GM21360 (cell line): ENCODE measurements at regions not wholly inside any gene's neighbourhood (a gene's known extent, or its start where the extent isn't known, plus 50 kb on each side); places are given as distances from the start of the nearest gene placed in this dataset.
"Not testable (repeated sequence)": the region's sequence is repeated elsewhere in the genome, so short reads cannot be mapped to it uniquely, and the experiment has no call there.

Experiments
- ATAC-seq: cut with Tn5 transposase; IDR thresholded peaks from one replicate; pipeline ENCODE4 v1.9.1; 2021; ENCODE audit warnings: mild to moderate bottlenecking, moderate library complexity; ENCODE audit not compliant: unreplicated experiment

GRCh38 chr2:142286618-142287017 lies 155.8 kb upstream of the LRP1B start:
- peak; percentile 81 for ATAC-seq

DNA sequence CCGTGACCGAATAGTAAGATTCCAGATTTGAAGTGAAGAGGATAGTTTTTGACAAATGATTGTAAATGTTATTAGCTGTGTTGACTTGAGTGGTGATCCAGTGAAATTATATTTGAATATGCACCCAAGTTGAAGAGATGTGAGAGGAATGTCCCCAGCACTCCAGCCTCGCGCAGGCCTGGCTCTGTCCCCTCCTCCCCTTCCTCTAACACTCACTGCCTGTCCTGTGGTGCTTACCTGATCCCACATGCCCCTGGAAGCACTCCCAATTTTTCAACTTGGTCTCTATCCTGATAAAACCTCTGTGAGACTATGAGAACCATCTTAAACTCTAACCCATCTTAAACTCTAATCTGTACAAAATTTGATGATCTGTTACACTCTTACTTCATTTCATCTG lies 154.7 kb upstream of the LRP1B start:
- no peak for ATAC-seq

DNA sequence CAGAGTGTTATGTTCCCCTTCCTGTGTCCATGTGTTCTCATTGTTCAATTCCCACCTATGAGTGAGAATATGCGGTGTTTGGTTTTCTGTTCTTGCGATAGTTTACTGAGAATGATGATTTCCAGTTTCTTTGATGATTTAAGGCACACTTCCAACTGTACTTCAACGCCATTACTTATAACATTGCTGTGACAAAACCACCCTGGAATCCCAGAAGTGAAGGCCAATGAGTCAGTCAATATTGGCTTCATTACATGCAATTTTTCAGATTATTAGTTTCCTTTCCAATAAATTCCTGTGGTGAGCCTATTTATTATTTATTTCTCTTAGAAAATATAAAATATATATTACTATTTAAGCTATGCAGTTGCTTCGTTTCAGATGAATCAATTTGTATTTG lies 153.5 kb upstream of the LRP1B start:
- ATAC-seq, result not testable (repeated sequence)

DNA sequence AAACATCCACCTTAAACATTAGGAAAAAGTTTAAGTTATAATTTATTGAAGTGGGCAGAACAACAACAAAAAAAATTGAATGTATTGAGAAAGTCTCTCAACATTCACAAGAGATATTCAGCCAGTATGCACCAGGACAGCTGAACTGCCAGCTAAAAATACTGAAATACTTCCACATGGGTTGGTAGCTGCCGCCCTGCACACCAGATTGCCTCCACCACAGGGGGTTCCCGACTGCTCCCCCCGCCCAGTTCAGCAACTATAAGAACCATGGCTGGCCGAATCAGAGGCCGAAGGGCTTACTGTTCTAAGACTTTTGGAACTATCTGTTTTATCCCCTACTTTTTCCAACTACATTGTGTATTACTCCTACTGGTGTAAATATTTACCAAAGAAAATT lies 150.0 kb upstream of the LRP1B start:
- no peak for ATAC-seq

- no peak for ATAC-seq
These were observed 140.2 kb upstream of the LRP1B start for GRCh38 chr2:142270990-142271389.

- no peak for ATAC-seq
These were observed 139.5 kb upstream of the LRP1B start for GRCh38 chr2:142270291-142270690.

GRCh38 chr2:142259356-142259755 lies 128.5 kb upstream of the LRP1B start:
- ATAC-seq, result no peak

- ATAC-seq, result no peak
These were observed 123.2 kb upstream of the LRP1B start for GRCh38 chr2:142254031-142254430.

- ATAC-seq, result no peak
These were observed 110.2 kb upstream of the LRP1B start for GRCh38 chr2:142241016-142241415.

DNA sequence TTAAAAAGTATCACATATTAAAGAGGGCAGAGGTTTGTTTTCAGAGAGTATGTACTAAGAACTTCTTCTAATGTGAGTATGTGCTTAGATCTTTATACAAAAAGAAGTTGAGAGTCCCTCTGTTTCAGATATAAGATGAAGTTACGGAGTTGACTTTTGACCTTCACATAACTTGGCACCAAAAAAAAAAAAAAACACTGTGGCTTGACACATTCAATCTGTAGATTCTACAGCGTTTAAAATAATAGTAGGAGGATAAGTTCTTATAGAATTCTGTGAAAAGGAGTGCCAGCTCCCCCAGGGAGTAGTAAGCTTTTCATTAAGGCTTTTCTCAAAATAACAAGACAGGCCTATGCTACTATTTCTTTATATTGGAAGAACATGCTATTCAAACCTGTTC lies 105.4 kb upstream of the LRP1B start:
- no peak for ATAC-seq

- ATAC-seq, result no peak
These were observed 103.9 kb upstream of the LRP1B start for GRCh38 chr2:142234741-142235140.

DNA sequence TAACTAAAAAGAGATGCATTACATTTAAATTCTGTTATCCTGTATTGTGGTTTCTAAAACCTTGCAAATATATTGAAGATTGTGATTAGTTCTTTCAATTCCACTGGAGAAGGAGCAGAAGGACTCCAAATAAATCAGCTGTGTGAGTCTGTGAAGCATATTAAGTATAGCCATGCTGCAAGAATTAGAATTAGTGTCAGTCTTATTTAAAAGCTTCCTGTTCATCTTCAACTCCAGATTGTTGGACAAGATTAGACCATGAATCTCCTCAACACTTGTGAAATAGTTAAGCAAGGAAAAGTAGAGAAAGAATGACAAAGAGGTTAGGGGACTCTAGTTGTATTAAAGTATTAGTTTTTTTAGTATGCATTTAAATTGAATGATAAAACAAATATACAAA lies 92.5 kb upstream of the LRP1B start:
- ATAC-seq, result no peak

DNA sequence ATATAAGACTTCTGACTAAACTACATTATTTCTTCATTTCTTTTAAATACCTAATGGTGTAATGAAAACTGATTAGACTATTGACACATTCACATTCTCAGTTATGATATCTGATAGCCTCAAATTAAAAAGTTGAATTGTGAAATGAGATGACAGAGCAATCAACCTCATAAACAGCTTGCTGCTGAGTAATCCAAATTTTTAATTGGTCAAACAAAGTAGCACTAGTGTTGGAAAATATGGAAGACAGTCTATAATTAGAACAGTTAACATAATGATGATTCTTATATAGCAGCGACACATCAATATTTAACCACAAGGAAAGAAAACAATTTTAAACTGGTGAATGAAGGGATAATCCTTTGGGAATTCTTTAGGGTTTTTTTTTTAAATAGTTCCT lies 91.9 kb upstream of the LRP1B start:
- no peak for ATAC-seq

- ATAC-seq, result no peak
These were observed 90.1 kb upstream of the LRP1B start for GRCh38 chr2:142220901-142221300.

GRCh38 chr2:142220239-142220638 lies 89.4 kb upstream of the LRP1B start:
- ATAC-seq, result no peak

- no peak for ATAC-seq
These were observed 87.7 kb upstream of the LRP1B start for GRCh38 chr2:142218471-142218870.

GRCh38 chr2:142217804-142218203 lies 87.0 kb upstream of the LRP1B start:
- no peak for ATAC-seq

DNA sequence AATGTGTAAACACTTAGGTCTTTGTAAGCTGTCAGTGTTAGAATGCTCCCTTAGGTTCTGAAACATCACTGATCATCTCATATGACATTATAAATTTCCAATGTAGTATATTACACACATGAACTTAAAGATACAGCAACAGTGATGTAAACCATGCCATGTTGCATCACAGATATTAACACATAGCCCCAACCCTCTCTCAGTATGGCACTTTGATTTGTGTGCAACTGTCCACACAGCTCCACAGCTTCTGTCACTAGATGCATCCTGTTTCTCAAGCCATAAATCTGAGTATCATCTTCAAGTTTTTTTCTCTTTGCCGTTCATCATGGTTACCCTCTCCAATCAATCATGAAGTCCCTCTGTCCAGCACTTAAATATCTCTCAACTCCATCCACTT lies 69.2 kb upstream of the LRP1B start:
- no peak for ATAC-seq

- no peak for ATAC-seq
These were observed 68.3 kb upstream of the LRP1B start for GRCh38 chr2:142199073-142199472.

- ATAC-seq, result no peak
These were observed 60.0 kb upstream of the LRP1B start for GRCh38 chr2:142190805-142191204.

DNA sequence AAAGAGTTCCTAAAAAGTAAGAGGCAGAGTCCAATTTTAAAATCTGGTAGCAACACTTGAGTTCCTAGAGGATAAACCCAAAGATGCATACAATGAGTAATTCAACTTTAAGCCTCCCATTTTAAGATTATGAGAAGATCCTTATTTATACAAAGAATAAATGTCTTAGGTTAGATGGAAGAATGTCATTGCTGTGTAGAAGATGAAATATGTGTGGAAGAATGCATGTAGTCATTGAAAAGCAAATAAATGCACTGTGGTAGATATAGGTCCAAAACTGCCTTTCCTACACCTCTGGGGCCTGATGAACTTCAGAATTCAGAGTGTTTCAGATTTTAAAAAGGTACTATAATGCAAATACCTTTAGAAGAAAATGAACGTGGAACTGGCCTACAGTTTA lies 58.7 kb upstream of the LRP1B start:
- ATAC-seq, result no peak

DNA sequence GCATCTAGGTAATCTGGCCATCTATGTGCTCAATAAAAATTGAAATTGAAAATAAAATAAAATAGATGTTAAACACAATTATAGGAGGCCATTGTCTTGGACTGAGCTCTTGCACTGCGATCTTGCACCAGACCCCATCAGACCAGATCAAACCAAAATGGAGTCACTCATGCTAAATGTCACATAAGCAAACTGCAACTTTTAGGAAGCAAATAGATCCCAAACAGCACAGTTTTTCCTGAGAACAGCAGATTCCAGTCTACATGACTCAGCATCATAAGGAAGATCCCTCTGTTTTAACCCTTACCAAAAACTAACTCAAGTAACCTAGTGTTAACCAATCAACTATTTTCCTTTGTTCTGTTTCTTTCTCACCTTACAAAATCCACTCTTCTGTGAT lies 57.7 kb upstream of the LRP1B start:
- no peak for ATAC-seq

DNA sequence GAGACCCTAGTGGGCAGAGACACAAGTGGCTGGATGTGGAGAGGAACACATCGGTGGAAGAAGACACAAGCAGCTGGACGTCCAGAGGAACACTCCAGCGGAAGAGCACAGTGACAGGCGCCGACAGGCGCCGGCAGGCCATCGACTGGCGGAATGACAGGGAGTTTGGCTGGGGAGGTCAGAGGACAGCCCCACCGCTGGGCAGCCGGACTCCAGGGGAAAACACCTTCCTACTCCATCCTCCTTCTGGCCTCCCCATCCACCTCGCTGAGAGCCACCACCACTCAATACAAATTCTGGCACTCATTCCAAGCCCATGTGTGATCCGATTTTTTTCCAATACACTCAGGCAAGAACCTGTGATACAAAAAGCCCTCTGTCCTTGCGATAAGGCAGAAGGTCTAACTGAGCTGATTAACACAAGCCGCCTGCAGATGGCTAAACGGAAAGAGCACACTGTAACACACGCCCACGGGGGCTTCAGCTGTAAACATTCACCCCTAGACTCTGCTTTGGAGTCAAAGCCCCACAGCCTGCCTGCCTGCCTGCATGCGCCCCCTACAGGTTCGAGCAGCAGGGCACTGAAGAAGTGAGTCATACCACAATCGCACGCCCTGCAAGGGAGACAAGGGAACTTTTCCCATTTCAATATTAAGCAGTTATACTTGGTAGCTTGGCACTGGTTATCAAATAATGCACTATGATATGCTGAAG lies 50.2 kb upstream of the LRP1B start:
- no peak for ATAC-seq
